Pancreas (tissue), 10 donors: ENCODE measurements at regions not wholly inside any gene's neighbourhood (a gene's known extent, or its start where the extent isn't known, plus 50 kb on each side); places are given as distances from the start of the nearest gene placed in this dataset.

Source experiments
- ATAC-seq, 4 donors: fragments of 200-7000 bp; cut with Tn5 transposase; one replicate each; pipeline versions ENCODE4 v1.8.0 to v1.9.1; 2020; ENCODE audit warnings: mild to moderate bottlenecking in 4 of 4, moderate library complexity in 4 of 4
- DNase-seq, 6 donors: peaks; one replicate each; pipeline ENCODE4 v3.0.0-alpha.2; 2020
- FAIRE-seq: peaks from 2 replicates; lab custom pipeline; 2012; peaks lifted over from hg19 to GRCh38; lab: Jason Lieb, UNC
- H3K27ac ChIP-seq, 4 donors: fragments of 200-600 bp; sonication (generic); 1 replicate in 3 of 4; 2 replicates in 1 of 4; pipeline versions ENCODE4 v1.5.0 to v1.8.0; 2020
- H3K27me3 ChIP-seq, 4 donors: fragments of 200-600 bp; one replicate each; pipeline ENCODE4 v1.8.0; 2021
- H3K36me3 ChIP-seq, 3 donors: fragments of 200-600 bp; sonication (generic) in 1 of 3; one replicate each; pipeline versions ENCODE4 v1.5.0 to v1.8.0; 2020 to 2021
- H3K4me1 ChIP-seq, 3 donors: fragments of 200-600 bp; one replicate each; pipeline ENCODE4 v1.8.0; 2021
- H3K4me3 ChIP-seq, 4 donors: fragments of 200-600 bp; sonication (generic) in 2 of 4; one replicate each; pipeline versions ENCODE4 v1.5.0 to v1.8.0; 2020 to 2021
- H3K9me3 ChIP-seq, 4 donors: fragments of 200-600 bp; one replicate each; pipeline ENCODE4 v1.8.0; 2021
- CTCF ChIP-seq, 4 donors: fragments of 200-600 bp; sonication (generic) in 3 of 4; IDR thresholded peaks; one replicate each; pipeline versions ENCODE4 v1.5.0 to v1.8.0; 2021; ENCODE audit warnings: antibody characterized with exemption in 4 of 4
- WGBS, 2 donors: extraction: QIAGEN DNeasy Blood & Tissue Kit; methylation state at CpG; one replicate each; pipeline ENCODE4 v1.1.7; 2013; 5-methylcytosine and 5-hydroxymethylcytosine counted together
- intact Hi-C, 3 donors: fragments of 100-400 bp; cut with DNase I; formaldehyde crosslinking; loops; one replicate each; pipeline versions ENCODE4 v1.11.1 to v1.14.2; 2022
- donor health status: healthy with polysubstance abuse.
- donor health status: DM: no; HTN: no; CAD: no; lungs with moderate emphysema.
- donor health status: DM: no; HTN: no; CAD: no.
- donor health status: control.
- donor health status: control.
- donor health status: Bipolar disorder and iron deficiency.
- donor health status: DM: yes; HTN: yes; CAD: no.
- donor health status: DM: no; HTN: no; CAD: no.
- donor health status: DM: no; HTN: no; CAD: no.
- donor health status: DM: yes; HTN: yes; CAD: no.

GRCh38 chr10:21146436-21146789, 249.3 kb upstream of the NEBL start:
- no peak for FAIRE-seq
- 69 to 89% methylated on average over 1 of the region's 1 CpG for WGBS, 2 donors
- TF ChIP-seq CTCF (IDR thresholded peaks at IDR 0.05) = no peak

GRCh38 chr10:21145751-21146435, 248.8 kb upstream of the NEBL start:
- Histone ChIP-seq H3K4me3 (no peak overlapping the region), H3K36me3 (no peaks in the 10 kb centered on the region), H3K27ac (no peak overlapping the region), H3K27me3 (no peaks in the 10 kb centered on the region), H3K4me1 (no peaks in the 10 kb centered on the region), H3K9me3 (no peaks in the 10 kb centered on the region)
- DNase-seq (no peak), FAIRE-seq (no peak), ATAC-seq (no peak)
- WGBS, 2 donors = 82 to 88% methylated on average over 13 of the region's 13 CpGs
- intact Hi-C loops = no loop called here
- TF ChIP-seq CTCF (IDR thresholded peaks at IDR 0.05) = no peak

More at GRCh38 chr10:21146436-21146789, 249.3 kb upstream of the NEBL start:
- H3K36me3 ChIP-seq = no peaks in the 10 kb centered on the region
- H3K4me3 ChIP-seq = no peak overlapping the region
- H3K27me3 ChIP-seq = no peaks in the 10 kb centered on the region
- ATAC-seq (no peak), DNase-seq (no peak)
- H3K9me3 ChIP-seq = no peaks in the 10 kb centered on the region
- H3K4me1 ChIP-seq = no peaks in the 10 kb centered on the region
- no peak overlapping the region for H3K27ac ChIP-seq
- intact Hi-C loops = no loop called here

GRCh38 chr10:21144047-21144446, 246.9 kb upstream of the NEBL start:
- Histone ChIP-seq H3K27ac (no peak overlapping the region), H3K36me3 (no peaks in the 10 kb centered on the region), H3K27me3 (no peaks in the 10 kb centered on the region), H3K9me3 (no peaks in the 10 kb centered on the region), H3K4me3 (no peak overlapping the region), H3K4me1 (no peaks in the 10 kb centered on the region)
- intact Hi-C loops = no loop called here
- DNase-seq (no peak), ATAC-seq (no peak), FAIRE-seq (no peak)
- 91 to 92% methylated on average over 3 of the region's 3 CpGs for WGBS, 2 donors
- TF ChIP-seq CTCF (IDR thresholded peaks at IDR 0.05) = no peak

GRCh38 chr10:21141946-21142492, 244.9 kb upstream of the NEBL start:
- ATAC-seq = no peak
- intact Hi-C loops = no loop called here
- Histone ChIP-seq H3K4me3 (no peak overlapping the region), H3K27ac (no peak overlapping the region), H3K4me1 (no peaks in the 10 kb centered on the region), H3K27me3 (no peaks in the 10 kb centered on the region), H3K36me3 (no peaks in the 10 kb centered on the region), H3K9me3 (no peaks in the 10 kb centered on the region)
- no peak for DNase-seq
- WGBS, 2 donors = 92 to 96% methylated on average over 2 of the region's 2 CpGs
- no peak for TF ChIP-seq CTCF (IDR thresholded peaks at IDR 0.05)
- FAIRE-seq = no peak

- ATAC-seq (no peak), DNase-seq (no peak), FAIRE-seq (no peak)
- no peak overlapping the region for H3K4me3 ChIP-seq
- intact Hi-C loops = no loop called here
- no peaks in the 10 kb centered on the region for H3K36me3 ChIP-seq
- WGBS, 2 donors = 70 to 72% methylated on average over 6 of the region's 6 CpGs
- no peaks in the 10 kb centered on the region for H3K27me3 ChIP-seq
- peaks cover 0 to 6% (median 0%) of the 10 kb centered on the region in 3 donors for H3K4me1 ChIP-seq
- H3K27ac ChIP-seq = no peak overlapping the region
- TF ChIP-seq CTCF (IDR thresholded peaks at IDR 0.05) = no peak
- H3K9me3 ChIP-seq = no peaks in the 10 kb centered on the region
Measured at GRCh38 chr10:21138769-21139340, 241.7 kb upstream of the NEBL start.
